HG03571 (cell line): ENCODE measurements at regions not wholly inside any gene's neighbourhood (a gene's known extent, or its start where the extent isn't known, plus 50 kb on each side); places are given as distances from the start of the nearest gene placed in this dataset.
"Not testable (repeated sequence)": the region's sequence is repeated elsewhere in the genome, so short reads cannot be mapped to it uniquely, and the experiment has no call there.

Experiments used
- ATAC-seq: cut with Tn5 transposase; IDR thresholded peaks from one replicate; pipeline ENCODE4 v1.9.1; 2021; ENCODE audit not compliant: unreplicated experiment

GRCh38 chr13:79642596-79642995 lies 161.6 kb downstream of the NDFIP2 start:
- ATAC-seq, result no peak

DNA sequence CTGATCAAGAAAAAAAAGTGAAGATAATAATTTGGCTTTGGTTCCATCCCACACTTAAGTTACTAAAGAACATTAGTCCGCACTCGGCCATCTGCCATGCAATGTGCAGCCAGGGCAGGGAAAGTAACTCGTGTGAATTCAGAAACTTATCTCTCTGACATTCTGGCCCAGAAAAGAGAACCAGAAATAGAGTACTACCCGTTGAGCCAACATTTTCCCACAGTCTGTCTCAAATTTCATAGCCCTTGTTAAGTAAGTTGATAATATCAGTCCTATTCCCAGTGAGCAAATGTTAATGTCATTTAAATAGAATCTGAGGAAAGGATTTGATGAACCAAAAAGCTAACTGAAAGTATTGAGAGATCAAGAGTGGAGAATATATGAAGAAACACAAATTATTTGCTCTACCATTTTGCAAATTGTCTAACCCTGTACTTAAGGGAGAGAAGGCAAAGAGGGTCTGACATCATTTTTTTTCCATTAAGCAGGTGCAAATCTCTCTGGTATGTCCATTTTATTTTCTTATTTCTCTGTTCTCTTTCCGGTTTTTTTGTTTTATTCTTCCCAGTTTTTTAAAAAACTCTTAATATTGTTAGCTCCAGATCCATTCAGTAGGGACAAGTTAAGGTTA lies 156.3 kb downstream of the NDFIP2 start:
- no peak for ATAC-seq

DNA sequence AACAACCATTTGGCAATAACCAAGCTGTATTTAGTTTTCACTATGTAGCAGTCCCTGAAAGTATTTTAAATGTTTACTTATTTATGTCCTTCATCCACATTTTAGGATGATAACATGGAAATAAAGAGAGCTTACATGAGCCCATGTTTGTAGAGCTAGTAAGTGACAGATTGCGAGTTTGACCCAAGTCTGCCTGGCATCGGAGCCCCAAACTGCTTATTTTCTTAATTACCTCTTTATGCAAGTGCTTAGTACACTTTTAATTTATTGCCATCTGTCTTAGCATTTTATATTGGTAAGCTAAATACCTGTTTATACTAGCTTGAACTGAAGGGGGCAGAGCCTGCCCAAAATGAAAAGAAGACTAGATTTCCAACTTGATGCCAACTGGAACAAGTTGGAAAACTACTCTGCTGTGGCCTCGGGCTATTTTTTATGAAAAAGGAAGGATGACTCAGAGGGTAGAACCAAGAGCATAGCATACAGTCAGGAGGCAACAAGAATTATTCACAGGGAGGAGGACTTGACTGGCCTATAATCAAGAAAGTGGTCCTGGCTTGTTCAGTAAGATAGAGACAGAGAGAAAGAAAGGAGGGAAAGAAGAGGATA lies 150.2 kb downstream of the NDFIP2 start:
- no peak for ATAC-seq

GRCh38 chr13:79628463-79628862 lies 147.5 kb downstream of the NDFIP2 start:
- ATAC-seq, result no peak

- no peak for ATAC-seq
These were observed 146.0 kb downstream of the NDFIP2 start for GRCh38 chr13:79626924-79627323.

- ATAC-seq, result no peak
These were observed 144.6 kb downstream of the NDFIP2 start for GRCh38 chr13:79625517-79625916.

DNA sequence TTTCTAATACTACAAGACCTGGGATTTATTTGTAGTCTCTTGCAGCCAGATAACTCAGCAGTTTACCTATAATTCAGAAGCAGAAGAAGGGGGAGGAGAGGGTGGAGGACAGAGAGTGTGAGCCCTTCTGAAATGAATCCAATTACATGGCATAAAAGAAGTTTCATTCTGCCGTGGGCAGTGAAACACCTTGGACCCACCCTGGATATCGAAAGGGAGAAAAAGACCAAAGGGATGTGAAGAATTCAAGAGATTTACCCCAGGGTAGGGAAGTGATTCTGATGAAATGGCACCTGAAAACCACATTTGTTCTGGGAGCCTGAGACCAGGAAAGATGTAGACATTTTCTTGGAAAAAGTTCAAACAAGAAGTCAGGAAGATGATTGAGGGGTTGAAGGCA lies 140.9 kb downstream of the NDFIP2 start:
- ATAC-seq, result no peak

GRCh38 chr13:79621449-79621848 lies 140.5 kb downstream of the NDFIP2 start:
- no peak for ATAC-seq

GRCh38 chr13:79614250-79614918 lies 133.4 kb downstream of the NDFIP2 start:
- ATAC-seq, result no peak

DNA sequence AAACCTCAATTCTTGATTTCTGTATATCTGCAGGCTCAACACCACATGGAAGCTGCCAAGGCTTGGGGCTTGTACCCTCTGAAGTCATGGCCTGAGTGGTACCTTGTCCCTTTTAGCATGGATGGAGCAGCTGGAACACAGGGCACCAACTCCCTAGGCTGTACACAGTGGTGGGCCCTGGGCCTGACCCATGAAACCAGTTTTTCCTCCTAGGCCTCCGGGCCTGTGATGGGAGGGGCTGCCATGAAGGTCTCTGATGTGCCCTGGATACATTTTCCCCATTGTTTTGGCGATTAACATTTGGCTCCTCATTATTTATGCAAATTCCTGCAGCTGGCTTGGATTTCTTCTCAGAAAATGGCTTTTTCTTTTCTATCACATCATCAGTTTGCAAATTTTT lies 131.6 kb downstream of the NDFIP2 start:
- ATAC-seq, result no peak

DNA sequence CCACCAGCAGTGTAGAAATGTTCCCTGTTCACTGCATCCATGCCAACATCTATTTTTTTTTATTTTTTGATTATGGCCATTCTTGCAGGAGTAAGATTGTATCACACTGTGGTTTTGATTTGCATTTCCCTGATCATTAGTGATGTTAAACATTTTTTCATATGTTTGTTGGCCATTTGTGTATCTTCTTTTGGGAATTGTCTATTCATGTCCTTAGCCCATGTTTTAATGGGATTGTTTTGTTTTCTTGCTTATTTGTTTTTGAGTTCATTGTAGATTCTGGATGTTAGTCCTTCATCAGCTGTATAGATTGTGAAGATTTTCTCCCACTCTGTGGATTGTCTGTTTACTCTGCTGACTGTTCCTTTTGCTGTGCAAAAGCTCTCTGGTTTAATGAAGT lies 126.9 kb downstream of the NDFIP2 start:
- not testable (repeated sequence) for ATAC-seq
